ENCODE measurements at regions not wholly inside any gene's neighbourhood (a gene's known extent, or its start where the extent isn't known, plus 50 kb on each side); places are given as distances from the start of the nearest gene placed in this dataset.

DNA sequence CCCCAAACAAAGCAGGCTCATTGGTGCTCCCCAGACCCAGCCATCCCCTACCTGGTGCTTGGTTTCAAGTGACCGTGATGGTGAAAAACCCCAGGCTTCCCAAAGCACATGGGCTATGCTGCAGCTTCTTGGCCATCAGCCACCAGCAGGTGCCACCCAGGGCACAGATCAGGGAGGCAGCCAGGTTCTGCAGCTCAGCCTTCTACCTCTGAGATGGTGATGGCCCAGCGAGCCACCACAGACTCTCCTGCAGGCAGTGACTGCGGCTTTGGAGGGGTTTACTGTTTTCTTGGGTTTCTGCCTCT, 70.0 kb upstream of the ALX4 start:
- TF ChIP-seq EP300 (IDR thresholded peaks at IDR 0.05) = no peak
- TF ChIP-seq, protein P1, sequence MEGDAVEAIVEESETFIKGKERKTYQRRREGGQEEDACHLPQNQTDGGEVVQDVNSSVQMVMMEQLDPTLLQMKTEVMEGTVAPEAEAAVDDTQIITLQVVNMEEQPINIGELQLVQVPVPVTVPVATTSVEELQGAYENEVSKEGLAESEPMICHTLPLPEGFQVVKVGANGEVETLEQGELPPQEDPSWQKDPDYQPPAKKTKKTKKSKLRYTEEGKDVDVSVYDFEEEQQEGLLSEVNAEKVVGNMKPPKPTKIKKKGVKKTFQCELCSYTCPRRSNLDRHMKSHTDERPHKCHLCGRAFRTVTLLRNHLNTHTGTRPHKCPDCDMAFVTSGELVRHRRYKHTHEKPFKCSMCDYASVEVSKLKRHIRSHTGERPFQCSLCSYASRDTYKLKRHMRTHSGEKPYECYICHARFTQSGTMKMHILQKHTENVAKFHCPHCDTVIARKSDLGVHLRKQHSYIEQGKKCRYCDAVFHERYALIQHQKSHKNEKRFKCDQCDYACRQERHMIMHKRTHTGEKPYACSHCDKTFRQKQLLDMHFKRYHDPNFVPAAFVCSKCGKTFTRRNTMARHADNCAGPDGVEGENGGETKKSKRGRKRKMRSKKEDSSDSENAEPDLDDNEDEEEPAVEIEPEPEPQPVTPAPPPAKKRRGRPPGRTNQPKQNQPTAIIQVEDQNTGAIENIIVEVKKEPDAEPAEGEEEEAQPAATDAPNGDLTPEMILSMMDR (IDR thresholded peaks at IDR 0.05) = no peak
- no peak for TF ChIP-seq POLR2AphosphoS5 (IDR thresholded peaks at IDR 0.05)
- no peak for TF ChIP-seq POLR2A (IDR thresholded peaks at IDR 0.05)

Data from upper lobe of left lung (tissue), 4 donors.